Right renal pelvis (tissue), 4 donors: ENCODE measurements at regions not wholly inside any gene's neighbourhood (a gene's known extent, or its start where the extent isn't known, plus 50 kb on each side); places are given as distances from the start of the nearest gene placed in this dataset.

ENCODE experiments used
- DNase-seq, 4 donors: peaks; one replicate each; pipeline ENCODE4 v3.0.0-alpha.2; 2013; ENCODE audit warnings: low read depth in 4 of 4, low spot score in 3 of 4, missing footprints in 1 of 4

- no peak for DNase-seq
These were observed 51.8 kb upstream of the RIPOR2 start for GRCh38 chr6:24987446-24988115.

GRCh38 chr6:24988562-24988961 is 52.8 kb upstream of the RIPOR2 start:
- no peak for DNase-seq

DNA sequence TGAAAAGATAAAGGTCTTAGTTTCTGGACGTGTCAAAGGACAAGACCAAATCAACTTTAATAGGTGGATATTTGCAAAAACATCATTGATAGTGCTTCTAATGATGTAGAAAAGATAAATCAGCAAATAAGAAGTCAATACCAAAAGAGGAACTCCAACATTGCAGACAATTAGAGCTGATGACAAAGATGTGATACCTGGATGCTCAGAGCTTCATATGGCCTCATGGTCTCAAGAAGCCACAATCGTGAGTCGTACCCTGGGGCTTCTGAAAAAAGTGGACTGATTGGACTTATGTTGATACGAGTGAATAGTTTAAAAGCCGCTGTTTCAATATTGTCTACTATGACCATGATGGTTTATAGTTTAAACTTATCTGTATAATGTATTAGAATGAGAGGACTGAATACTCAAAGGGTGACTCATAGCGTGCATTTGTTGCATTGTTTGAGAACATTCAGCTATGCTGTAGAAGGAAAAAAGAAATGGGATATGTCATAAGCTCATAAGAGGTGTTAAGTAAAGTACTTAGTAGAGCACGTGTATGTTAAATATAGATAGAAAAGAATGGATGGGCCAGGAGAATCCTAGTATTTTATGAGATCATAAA is 54.6 kb upstream of the RIPOR2 start:
- no peak for DNase-seq

GRCh38 chr6:24990944-24991809 is 55.4 kb upstream of the RIPOR2 start:
- DNase-seq = no peak

DNA sequence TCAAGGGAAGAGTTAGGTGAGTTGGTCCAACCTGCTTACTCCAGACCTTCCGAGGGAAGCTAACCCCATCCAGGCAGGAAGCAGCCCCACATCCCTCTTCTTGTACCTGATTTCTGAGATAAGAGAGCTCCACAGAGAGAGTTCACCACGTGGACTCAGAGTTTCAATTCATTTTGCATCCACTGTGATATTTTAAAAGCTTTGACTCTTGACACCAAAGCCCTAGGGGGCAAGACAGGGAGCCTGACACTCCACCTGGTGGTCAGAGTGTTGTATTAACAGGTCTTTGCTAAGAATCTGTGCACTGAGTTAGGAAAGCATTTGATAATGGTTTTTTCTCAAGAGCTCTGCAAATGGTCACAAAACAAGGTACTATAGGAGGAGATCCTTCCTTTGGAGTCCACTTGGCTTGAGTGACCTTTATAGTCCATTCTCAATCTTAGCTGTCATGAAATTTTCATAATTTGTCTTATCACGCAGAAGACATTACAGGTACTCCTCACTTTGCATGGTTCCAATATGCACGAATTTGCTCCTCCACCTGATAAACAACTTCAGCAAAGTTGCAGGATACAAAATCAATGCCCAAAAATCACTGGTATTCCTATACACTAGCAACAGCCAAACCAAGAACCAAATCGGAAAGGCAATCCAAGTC is 56.2 kb upstream of the RIPOR2 start:
- DNase-seq = peak in 2 of 4 donors; percentile 14 to 18

DNA sequence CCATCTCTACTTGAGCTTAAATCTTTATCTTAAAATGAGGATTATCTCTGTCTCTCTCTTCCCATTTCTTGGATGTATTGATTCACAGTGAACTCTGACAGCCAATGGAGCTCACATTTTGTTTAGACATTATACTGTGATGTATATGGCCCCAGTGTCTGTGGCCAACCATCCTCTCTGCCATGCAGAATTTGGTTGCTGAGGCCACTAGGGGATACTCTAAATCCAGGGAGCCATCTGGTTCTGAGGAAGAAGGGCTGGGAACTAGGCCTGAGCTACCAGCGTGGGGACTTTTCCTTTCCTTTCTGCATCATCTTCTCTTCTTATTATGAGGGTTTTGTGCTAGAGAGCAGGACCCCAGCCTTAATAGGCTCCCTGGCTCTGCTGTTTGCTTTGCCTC is 59.1 kb upstream of the RIPOR2 start:
- DNase-seq = no peak

GRCh38 chr6:24995270-24995669 is 59.5 kb upstream of the RIPOR2 start:
- DNase-seq = no peak

GRCh38 chr6:24996269-24996836 is 60.6 kb upstream of the RIPOR2 start:
- no peak for DNase-seq

GRCh38 chr6:24997231-24997630 is 61.5 kb upstream of the RIPOR2 start:
- no peak for DNase-seq

- DNase-seq = no peak
These were observed 62.1 kb upstream of the RIPOR2 start for GRCh38 chr6:24997905-24998304.

- DNase-seq = no peak
These were observed 66.7 kb upstream of the RIPOR2 start for GRCh38 chr6:25002326-25003091.

- DNase-seq = no peak
These were observed 68.6 kb upstream of the RIPOR2 start for GRCh38 chr6:25004357-25004756.

DNA sequence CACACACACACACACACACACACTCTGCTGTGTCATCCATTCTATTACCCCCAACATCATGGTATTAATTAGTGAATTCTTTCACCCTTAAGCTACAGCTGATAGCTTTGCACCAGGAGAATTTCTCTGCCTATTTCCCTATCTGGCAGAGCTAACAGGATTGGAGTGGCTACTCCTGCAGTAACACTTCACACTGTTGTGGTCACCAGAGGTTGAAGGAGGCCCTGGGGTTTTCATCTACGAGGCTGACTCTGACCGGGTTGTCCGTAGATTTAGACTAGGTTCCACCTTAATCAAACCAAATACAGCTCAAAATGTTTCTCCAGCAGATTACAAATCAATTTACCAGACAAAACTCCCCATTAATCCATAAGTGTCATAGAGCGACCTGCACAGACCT is 69.2 kb upstream of the RIPOR2 start:
- no peak for DNase-seq

- no peak for DNase-seq
These were observed 70.3 kb upstream of the RIPOR2 start for GRCh38 chr6:25006075-25006474.

DNA sequence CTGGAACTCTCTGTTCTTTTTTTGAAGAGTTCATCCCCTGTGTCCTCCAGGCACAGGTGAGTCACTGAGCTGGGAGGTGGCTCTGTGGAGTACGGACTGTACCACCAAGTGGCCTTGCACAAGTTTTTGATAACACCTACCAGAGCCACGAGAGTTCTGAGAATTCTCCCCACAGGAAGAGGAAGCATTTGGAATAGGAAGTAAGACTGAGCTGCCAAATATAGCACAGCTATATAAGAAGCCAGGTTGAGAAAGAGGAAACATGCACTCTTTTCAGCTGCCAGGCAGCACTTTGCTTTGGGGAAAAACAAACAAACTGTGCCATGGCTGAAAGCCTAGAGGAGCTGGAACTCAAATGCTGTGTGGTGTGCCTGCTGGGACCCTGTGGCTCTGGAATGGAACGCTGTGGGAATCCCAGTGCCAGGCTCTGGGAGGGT is 70.8 kb upstream of the RIPOR2 start:
- no peak for DNase-seq

DNA sequence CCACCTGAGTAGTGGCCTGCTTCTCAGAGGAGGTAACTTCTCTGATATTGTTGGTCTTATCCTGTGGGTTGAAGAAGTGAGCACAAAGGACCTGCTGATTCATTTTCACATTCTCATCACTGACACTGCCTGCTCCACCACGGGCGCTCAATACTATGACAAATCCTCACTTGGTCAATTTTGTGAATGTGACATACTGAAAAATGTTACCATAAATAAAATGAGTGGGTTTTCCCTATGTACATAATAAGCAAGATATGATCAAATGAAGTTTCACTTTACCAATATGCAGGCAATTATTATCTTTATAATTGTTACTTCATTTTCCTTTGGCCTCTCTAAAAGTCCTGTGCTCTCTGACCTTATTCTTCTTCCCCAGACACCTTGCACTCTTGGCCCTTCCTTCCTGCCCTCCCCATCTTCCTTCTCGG is 71.5 kb upstream of the RIPOR2 start:
- DNase-seq = no peak

DNA sequence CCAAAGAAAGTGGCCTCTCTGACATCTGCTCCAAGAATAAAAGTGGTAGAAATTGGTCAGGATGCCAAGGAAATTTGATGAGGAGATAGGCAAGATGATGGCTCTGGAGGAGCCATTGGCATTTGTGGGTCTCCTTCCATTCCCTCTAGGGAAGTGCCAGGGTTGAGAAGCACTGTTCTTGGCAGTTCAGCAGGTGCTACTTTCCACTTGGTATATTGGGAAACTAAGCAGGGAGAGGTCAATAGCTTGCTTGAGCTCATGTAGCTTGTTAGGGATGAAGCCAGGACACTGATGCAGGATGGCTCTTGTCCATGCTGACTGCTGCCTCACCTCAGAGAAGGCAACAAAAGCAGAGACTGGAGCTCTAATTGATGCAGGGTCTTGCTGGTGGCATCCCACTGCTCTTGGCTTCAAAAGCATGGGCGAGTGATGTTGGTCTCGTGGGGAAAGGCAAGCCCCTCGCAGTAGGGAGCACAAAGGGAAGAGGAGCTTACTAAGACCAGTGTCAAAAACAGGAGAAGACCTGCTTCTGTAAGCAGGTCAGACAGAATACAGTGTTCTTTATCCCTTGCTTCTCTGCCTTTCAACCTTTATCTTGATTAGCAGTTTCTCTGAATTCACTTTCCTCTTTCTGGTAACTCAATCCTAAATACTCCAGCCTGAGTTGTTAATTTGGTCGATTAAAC is 73.1 kb upstream of the RIPOR2 start:
- no peak for DNase-seq

- DNase-seq = no peak
These were observed 73.6 kb upstream of the RIPOR2 start for GRCh38 chr6:25009393-25009710.

- DNase-seq = no peak
These were observed 74.4 kb upstream of the RIPOR2 start for GRCh38 chr6:25010176-25010575.
